K562 (cell line): ENCODE measurements at regions not wholly inside any gene's neighbourhood (a gene's known extent, or its start where the extent isn't known, plus 50 kb on each side); places are given as distances from the start of the nearest gene placed in this dataset.

Source experiments
- ATAC-seq: fragments of 200-7000 bp; cut with Tn5 transposase; 3 replicates; pipeline ENCODE4 v1.9.1; 2020; ENCODE audit warnings: moderate library complexity
- BruUV-seq: library from RNA; stranded (reverse); fragments of 400-500 nt; replicated peaks from 2 replicates; lab custom pipeline; 2021; lab: Mats Ljungman, UMichigan
- CTCF ChIA-PET: fragments of 300-600 bp; formaldehyde crosslinking; extraction: SDS; loops from one replicate; lab custom pipeline; 2021; ENCODE audit warnings: low intra/inter-chr PET ratio; lab: Yijun Ruan, JAX
- POLR2A ChIA-PET: fragments of 300-600, 350-650 bp; sonication (Branson Sonifier 250); formaldehyde crosslinking; extraction: SDS; loops from one replicate; lab custom pipeline; 2021; ENCODE audit warnings: antibody characterized with exemption, inconsistent platforms; lab: Yijun Ruan, JAX
- DNase-seq, 4 experiments: peaks; one replicate each; pipeline versions ENCODE4 v3.0.0 to v3.0.0-alpha.2; 2011 to 2018; ENCODE audit warnings: low spot score in 3 of 4, mixed read lengths in 3 of 4; ENCODE audit errors: extremely low read depth in 1 of 4
- FAIRE-seq: peaks from 2 replicates; lab custom pipeline; 2011; peaks lifted over from hg19 to GRCh38; lab: Jason Lieb, UNC
- H2AFZ ChIP-seq: 2 replicates; pipeline ENCODE4 v1.6.0; 2011; ENCODE audit warnings: low read depth, low read length, control low read depth, inconsistent platforms
- H3K27ac ChIP-seq: fragments of 200-600 bp; 3 replicates; pipeline ENCODE4 v1.8.0; 2011; ENCODE audit warnings: low read depth, mild to moderate bottlenecking, control low read depth, inconsistent platforms, low read length, moderate library complexity, mixed read lengths; ENCODE audit errors: extremely low read depth
- H3K27me3 ChIP-seq, 2 experiments: fragments of 300-600 bp in 1 of 2; 2 replicates in 1 of 2; 3 replicates in 1 of 2; pipeline versions ENCODE4 v1.6.0 to v1.8.0; 2011; ENCODE audit warnings: inconsistent platforms in 2 of 2, low read length in 2 of 2, mild to moderate bottlenecking in 1 of 2, mixed read lengths in 1 of 2, moderate library complexity in 1 of 2; ENCODE audit not compliant: control insufficient read depth in 2 of 2, insufficient read depth in 2 of 2
- H3K36me3 ChIP-seq: fragments of 300-600 bp; 3 replicates; pipeline ENCODE4 v1.8.0; 2011; ENCODE audit warnings: mild to moderate bottlenecking, low read length, inconsistent platforms; ENCODE audit not compliant: control insufficient read depth, insufficient read depth
- H3K4me1 ChIP-seq, 2 experiments: fragments of 200-600 bp in 1 of 2; replicated peaks in 1 of 2; 2 replicates in 1 of 2; 3 replicates in 1 of 2; pipeline versions ENCODE4 v1.5.1 to v1.8.0; 2011; ENCODE audit warnings: inconsistent platforms in 2 of 2, low read length in 2 of 2, mild to moderate bottlenecking in 1 of 2, mixed read lengths in 1 of 2, moderate library complexity in 1 of 2; ENCODE audit not compliant: control insufficient read depth in 2 of 2, insufficient read depth in 2 of 2
- H3K4me2 ChIP-seq: 2 replicates; pipeline ENCODE4 v1.6.1; 2011; ENCODE audit warnings: low read length, control low read depth, inconsistent platforms, mixed read lengths; ENCODE audit not compliant: insufficient read depth
- H3K4me3 ChIP-seq: fragments of 200-600 bp; sonication (generic), shearing (Covaris generic); 2 replicates; pipeline ENCODE4 v1.5.1; 2016; ENCODE audit warnings: control low read depth, inconsistent platforms
- H3K79me2 ChIP-seq: fragments of 200-600 bp; 3 replicates; pipeline ENCODE4 v1.8.0; 2011; ENCODE audit warnings: low read length, inconsistent platforms; ENCODE audit not compliant: control insufficient read depth, insufficient read depth
- H3K9ac ChIP-seq, 2 experiments: 2 replicates each; pipeline versions ENCODE4 v1.6.0 to v1.6.1; 2011; ENCODE audit warnings: low read depth in 2 of 2, low read length in 2 of 2, control low read depth in 1 of 2, inconsistent platforms in 1 of 2, mild to moderate bottlenecking in 1 of 2, mixed read lengths in 1 of 2; ENCODE audit not compliant: insufficient read depth in 1 of 2
- H3K9me1 ChIP-seq: one replicate; pipeline ENCODE4 v1.6.0; 2011; ENCODE audit warnings: inconsistent platforms, mild to moderate bottlenecking, low read length, moderate library complexity; ENCODE audit not compliant: control insufficient read depth, insufficient read depth
- H3K9me3 ChIP-seq: replicated peaks from 2 replicates; pipeline ENCODE4 v1.5.1; 2011; ENCODE audit warnings: low read depth, low read length, inconsistent platforms; ENCODE audit not compliant: control insufficient read depth, insufficient read depth
- H4K20me1 ChIP-seq: replicated peaks from 2 replicates; pipeline ENCODE4 v1.6.1; 2011; ENCODE audit warnings: low read length, inconsistent platforms, mixed read lengths; ENCODE audit not compliant: control insufficient read depth, insufficient read depth
- ATF3 ChIP-seq, 2 experiments: fragments of 450-650 bp in 1 of 2; sonication (generic) in 1 of 2; formaldehyde crosslinking in 1 of 2; IDR thresholded peaks in 1 of 2; conservative IDR thresholded peaks in 1 of 2; 2 replicates each; pipeline versions ENCODE4 v1.6.1 to v1.8.1; 2016 to 2023; ENCODE audit warnings: mild to moderate bottlenecking in 2 of 2, moderate library complexity in 2 of 2, inconsistent platforms in 1 of 2, missing genetic modification reagents in 1 of 2
- L3MBTL2 ChIP-seq: fragments of 450-650 bp; IDR thresholded peaks from 2 replicates; pipeline ENCODE4 v1.6.1; 2016; ENCODE audit warnings: mild to moderate bottlenecking, moderate library complexity
- POLR3A ChIP-seq: IDR thresholded peaks from 2 replicates; pipeline ENCODE4 v1.6.1; 2011; ENCODE audit warnings: borderline replicate concordance, mild to moderate bottlenecking, moderate library complexity; ENCODE audit not compliant: insufficient read length, insufficient read depth; ENCODE audit errors: extremely low read depth
- RAD21 ChIP-seq, 2 experiments: fragments of 250-450 bp in 1 of 2; fragments of 450-650 bp in 1 of 2; sonication (Bioruptor Pico) in 1 of 2; formaldehyde crosslinking in 1 of 2; IDR thresholded peaks in 1 of 2; conservative IDR thresholded peaks in 1 of 2; 2 replicates each; pipeline versions ENCODE4 v1.4.0 to v1.8.0; 2020 to 2022; ENCODE audit warnings: mild to moderate bottlenecking in 2 of 2, moderate library complexity in 1 of 2
- RERE ChIP-seq: sonication (generic); formaldehyde crosslinking; IDR thresholded peaks from 2 replicates; pipeline ENCODE4 v1.8.0; 2023; ENCODE audit warnings: missing genetic modification reagents, mild to moderate bottlenecking, borderline replicate concordance
- SP2 ChIP-seq: IDR thresholded peaks from 2 replicates; pipeline ENCODE4 v1.6.1; 2011; ENCODE audit warnings: mild to moderate bottlenecking, low read depth, low read length, moderate library complexity; ENCODE audit not compliant: poor library complexity, severe bottlenecking; ENCODE audit errors: extremely low read depth
- ZNF589 ChIP-seq: fragments of 200-800 bp; sonication (Bioruptor generic); IDR thresholded peaks from 2 replicates; pipeline ENCODE4 v1.6.1; 2016; ENCODE audit warnings: low read depth, missing genetic modification characterization, missing compliant biosample characterization
- ZNF655 ChIP-seq: fragments of 250-450 bp; sonication (Bioruptor Pico); IDR thresholded peaks from 2 replicates; pipeline ENCODE4 v1.5.0; 2021
- ZNF696 ChIP-seq: fragments of 250-450 bp; sonication (Bioruptor Pico); conservative IDR thresholded peaks from 2 replicates; pipeline ENCODE4 v1.4.0; 2020; ENCODE audit warnings: mild to moderate bottlenecking, moderate library complexity
- WGBS: fragments of 100-300 bp; shearing (Covaris generic); methylation state at CpG from one replicate; pipeline ENCODE4 v1.1.6; 2016; ENCODE audit warnings: low coverage, mixed read lengths; ENCODE audit not compliant: insufficient coverage; ENCODE audit errors: missing lambda C conversion rate; 5-methylcytosine and 5-hydroxymethylcytosine counted together
- in situ Hi-C: fragments of 300-500 bp; cut with MboI; formaldehyde crosslinking; loops from 4 replicates; pipeline ENCODE4 v1.15.0; 2018; ENCODE audit warnings: inconsistent platforms, mixed read lengths
- intact Hi-C: fragments of 100-400 bp; cut with micrococcal nuclease; formaldehyde crosslinking; loops from 2 replicates; pipeline ENCODE4 v1.14.2; 2022

GRCh38 chr21:39088831-39089380, 94.3 kb downstream of the PSMG1 start (continued):
- TF ChIP-seq ATF3 (IDR thresholded peaks at IDR 0.05) (0 out of 2 replicates have a peak, but pooled peaks have one; percentile 15), ATF3 (CRISPR knock-in tag; conservative IDR thresholded peaks at IDR 0.05) (no peak), L3MBTL2 (peak; percentile 17; the same call in 1 of the 2 replicates), RAD21 (CRISPR knock-in tag; conservative IDR thresholded peaks at IDR 0.05 in 1 of 2, IDR thresholded peaks at IDR 0.05 in 1 of 2) (peak; percentile 25 to 73)

- Histone ChIP-seq H3K9me1 (peaks cover 2% of the 10 kb centered on the region), H3K79me2 (no peaks in the 10 kb centered on the region), H3K27ac (no peak overlapping the region), H3K4me1 (peaks cover 0 to 3% of the 10 kb centered on the region in 2 experiments; a peak in 2 of 5 replicates), H3K9me3 (no peaks in the 10 kb centered on the region), H3K4me3 (no peak overlapping the region), H3K36me3 (no peaks in the 10 kb centered on the region), H3K4me2 (no peak overlapping the region), H4K20me1 (no peaks in the 10 kb centered on the region; the same call in 1 of the 2 replicates), H2AFZ (no peak overlapping the region), H3K27me3 (peaks cover 60 to 85% of the 10 kb centered on the region in 2 experiments), H3K9ac (no peak overlapping the region)
- intact Hi-C loops (no loop called here), in situ Hi-C loops (no loop called here)
- WGBS, result 2% methylated on average over 6 of the region's 6 CpGs
- CTCF ChIA-PET, result interaction anchor here (1.4 kb wide), 1 partner anchor 50 kb away, joined by 5 read pairs; no protein-coding TSS in a partner anchor
- FAIRE-seq (no peak), ATAC-seq (no peak), DNase-seq (no peak)
- no peak for TF ChIP-seq SP2
- TF ChIP-seq ZNF655 (CRISPR knock-in tag), result no peak
- TF ChIP-seq RERE (CRISPR knock-in tag), result no peak
- TF ChIP-seq POLR3A, result no peak
- TF ChIP-seq ZNF589 (CRISPR knock-in tag), result no peak
- no peak for TF ChIP-seq ZNF696 (CRISPR knock-in tag)
- BruUV-seq, result no TSS peak
- POLR2A ChIA-PET, result no interaction called here
These were observed 95.2 kb downstream of the PSMG1 start for GRCh38 chr21:39088031-39088370.
